Stomach (tissue), 8 donors: ENCODE measurements at regions not wholly inside any gene's neighbourhood (a gene's known extent, or its start where the extent isn't known, plus 50 kb on each side); places are given as distances from the start of the nearest gene placed in this dataset.

Experiments
- DNase-seq, 2 donors: peaks; one replicate each; pipeline versions ENCODE4 v3.0.0 to v3.0.0-alpha.2; 2013 to 2019
- H3K27ac ChIP-seq, 5 donors: fragments of 200-600 bp in 4 of 5; sonication (generic) in 4 of 5; one replicate each; pipeline ENCODE4 v1.5.1; 2013 to 2019; ENCODE audit warnings: mild to moderate bottlenecking in 1 of 5, moderate library complexity in 1 of 5
- H3K27me3 ChIP-seq, 3 donors: fragments of 200-600 bp; sonication (generic); one replicate each; pipeline ENCODE4 v1.5.1; 2017 to 2019; ENCODE audit warnings: mixed run types in 1 of 3
- H3K36me3 ChIP-seq, 4 donors: fragments of 200-600 bp; sonication (generic); 1 replicate in 3 of 4; 2 replicates in 1 of 4; pipeline ENCODE4 v1.5.1; 2016 to 2019
- H3K4me1 ChIP-seq, 4 donors: fragments of 200-600 bp; sonication (generic); one replicate each; pipeline ENCODE4 v1.5.1; 2016 to 2019
- H3K4me3 ChIP-seq, 4 donors: fragments of 200-600 bp; sonication (generic) in 3 of 4; one replicate each; pipeline ENCODE4 v1.5.1; 2016 to 2019; ENCODE audit warnings: mild to moderate bottlenecking in 1 of 4
- H3K9me3 ChIP-seq, 4 donors: fragments of 200-600 bp; sonication (generic); one replicate each; pipeline ENCODE4 v1.5.1; 2016 to 2019
- EP300 ChIP-seq: sonication (generic); formaldehyde crosslinking; IDR thresholded peaks from one replicate; pipeline ENCODE4 v1.6.1; 2017; ENCODE audit warnings: antibody characterized with exemption
- POLR2A ChIP-seq, 4 donors: fragments of 450-650 bp; IDR thresholded peaks; one replicate each; pipeline ENCODE4 v1.6.1; 2016; ENCODE audit warnings: antibody characterized with exemption in 4 of 4, control low read depth in 2 of 4, mild to moderate bottlenecking in 1 of 4, moderate library complexity in 1 of 4
- POLR2AphosphoS5 ChIP-seq, 3 donors: sonication (generic); formaldehyde crosslinking; IDR thresholded peaks; one replicate each; pipeline ENCODE4 v1.6.1; 2016; ENCODE audit warnings: antibody characterized with exemption in 3 of 3
- WGBS, 5 donors: extraction: QIAGEN DNeasy Blood & Tissue Kit in 3 of 5; methylation state at CpG; one replicate each; pipeline versions ENCODE4 v1.1.5 to v1.1.7; 2013 to 2018; 5-methylcytosine and 5-hydroxymethylcytosine counted together
- intact Hi-C: fragments of 100-400 bp; cut with DNase I; formaldehyde crosslinking; loops from one replicate; pipeline ENCODE4 v1.15.1; 2023; ENCODE audit warnings: low total_unique reads
- TF ChIP-seq, protein P1 (sequence below), 7 experiments: fragments of 450-650 bp in 4 of 7; fragments of 200-600 bp in 3 of 7; sonication (generic) in 3 of 7; IDR thresholded peaks; one replicate each; pipeline ENCODE4 v1.5.1; 2016 to 2019; ENCODE audit warnings: antibody characterized with exemption in 7 of 7, control low read depth in 2 of 7, mild to moderate bottlenecking in 1 of 7
- donor health status: healthy with polysubstance abuse.
- donor health status: Bipolar disorder and iron deficiency.
- donor health status: healthy.

DNA sequence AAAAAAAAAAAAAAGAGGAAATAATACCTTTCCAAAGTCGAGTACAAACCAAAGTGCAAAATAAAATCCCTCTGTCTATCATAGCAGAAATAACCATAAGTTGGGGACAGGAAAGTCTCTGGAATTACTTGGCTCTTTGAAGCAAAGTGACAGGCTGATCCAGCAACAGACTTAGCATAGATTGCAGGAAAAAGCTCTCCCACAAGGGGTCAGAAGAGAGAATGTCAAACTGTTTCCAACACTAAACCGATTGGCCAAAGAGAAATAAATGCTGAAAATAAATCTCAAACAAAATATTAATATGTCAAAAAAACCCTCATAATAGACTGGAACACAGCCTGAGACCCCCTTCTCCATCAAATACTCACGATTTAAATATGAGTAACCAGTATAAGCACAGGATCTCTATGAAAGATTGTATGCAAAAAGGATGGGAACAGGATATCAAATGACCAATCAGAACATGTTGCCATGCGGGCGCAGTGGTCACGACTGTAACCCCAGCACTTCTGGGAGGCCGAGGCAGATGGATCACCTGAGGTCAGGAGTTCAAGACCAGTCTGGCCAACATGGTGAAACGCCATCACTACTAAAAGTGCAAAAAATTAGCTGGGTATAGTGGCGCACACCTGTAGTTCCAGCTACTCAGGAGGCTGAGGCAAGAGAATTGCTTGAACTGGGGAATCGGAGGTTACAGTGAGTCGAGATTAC is 1000.7 kb upstream of the LRRN3 start:
- 81 to 85% (median 82%) methylated on average over 11 of the region's 11 CpGs for WGBS, 5 donors
- Histone ChIP-seq H3K36me3 (no peaks in the 10 kb centered on the region), H3K9me3 (no peaks in the 10 kb centered on the region), H3K27ac (no peak overlapping the region), H3K4me1 (no peaks in the 10 kb centered on the region), H3K27me3 (no peaks in the 10 kb centered on the region), H3K4me3 (no peak overlapping the region)
- peak in 1 of 2 donors; percentile 41 for DNase-seq
- intact Hi-C loops, result no loop called here
- TF ChIP-seq, protein P1, sequence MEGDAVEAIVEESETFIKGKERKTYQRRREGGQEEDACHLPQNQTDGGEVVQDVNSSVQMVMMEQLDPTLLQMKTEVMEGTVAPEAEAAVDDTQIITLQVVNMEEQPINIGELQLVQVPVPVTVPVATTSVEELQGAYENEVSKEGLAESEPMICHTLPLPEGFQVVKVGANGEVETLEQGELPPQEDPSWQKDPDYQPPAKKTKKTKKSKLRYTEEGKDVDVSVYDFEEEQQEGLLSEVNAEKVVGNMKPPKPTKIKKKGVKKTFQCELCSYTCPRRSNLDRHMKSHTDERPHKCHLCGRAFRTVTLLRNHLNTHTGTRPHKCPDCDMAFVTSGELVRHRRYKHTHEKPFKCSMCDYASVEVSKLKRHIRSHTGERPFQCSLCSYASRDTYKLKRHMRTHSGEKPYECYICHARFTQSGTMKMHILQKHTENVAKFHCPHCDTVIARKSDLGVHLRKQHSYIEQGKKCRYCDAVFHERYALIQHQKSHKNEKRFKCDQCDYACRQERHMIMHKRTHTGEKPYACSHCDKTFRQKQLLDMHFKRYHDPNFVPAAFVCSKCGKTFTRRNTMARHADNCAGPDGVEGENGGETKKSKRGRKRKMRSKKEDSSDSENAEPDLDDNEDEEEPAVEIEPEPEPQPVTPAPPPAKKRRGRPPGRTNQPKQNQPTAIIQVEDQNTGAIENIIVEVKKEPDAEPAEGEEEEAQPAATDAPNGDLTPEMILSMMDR (IDR thresholded peaks at IDR 0.05), result peak in 1 of 7 experiments; percentile 17
- TF ChIP-seq POLR2A (IDR thresholded peaks at IDR 0.05), result no peak

DNA sequence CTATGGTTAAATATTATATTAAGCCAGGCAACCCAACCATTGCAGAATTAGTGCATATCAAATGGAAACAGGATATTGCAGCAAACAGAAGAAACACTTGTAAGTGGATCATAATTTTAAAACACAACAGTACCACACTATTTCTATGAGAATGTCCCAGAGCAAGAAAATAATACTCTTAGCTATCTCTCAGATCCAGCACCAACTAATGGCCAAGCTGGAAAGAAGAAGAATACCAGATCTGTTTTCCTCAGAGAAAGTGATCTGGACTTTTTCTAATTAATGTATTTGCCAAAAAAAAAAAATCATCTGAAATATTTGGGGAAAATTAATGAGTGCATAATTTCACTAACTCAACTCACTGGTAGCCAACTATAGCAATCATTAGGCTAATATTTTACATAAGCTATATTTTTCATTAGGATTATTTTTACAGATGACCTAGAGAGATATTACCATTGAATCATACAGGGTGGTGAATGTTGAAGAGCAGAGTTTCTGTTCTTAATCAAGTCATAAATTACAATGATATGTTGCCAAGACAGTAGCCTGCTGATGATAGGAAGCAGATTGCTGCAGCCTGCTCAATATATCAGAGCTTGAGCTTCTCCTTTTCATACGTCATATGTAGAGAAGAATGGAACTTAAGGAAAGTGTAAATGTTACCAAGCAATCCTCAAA is 995.4 kb upstream of the LRRN3 start:
- Histone ChIP-seq H3K27me3 (no peaks in the 10 kb centered on the region), H3K4me1 (no peaks in the 10 kb centered on the region), H3K36me3 (no peaks in the 10 kb centered on the region), H3K27ac (no peak overlapping the region), H3K4me3 (no peak overlapping the region), H3K9me3 (peaks cover 0 to 8% (median 0%) of the 10 kb centered on the region in 4 donors)
- TF ChIP-seq, protein P1 (IDR thresholded peaks at IDR 0.05), result no peak
- no peak for TF ChIP-seq POLR2AphosphoS5 (IDR thresholded peaks at IDR 0.05)
- TF ChIP-seq POLR2A (IDR thresholded peaks at IDR 0.05), result no peak
- TF ChIP-seq EP300, result no peak
- WGBS, 5 donors, result 47 to 74% (median 67%) methylated on average over 1 of the region's 1 CpG
- DNase-seq, result peak in 1 of 2 donors; percentile 19
- intact Hi-C loops, result no loop called here

DNA sequence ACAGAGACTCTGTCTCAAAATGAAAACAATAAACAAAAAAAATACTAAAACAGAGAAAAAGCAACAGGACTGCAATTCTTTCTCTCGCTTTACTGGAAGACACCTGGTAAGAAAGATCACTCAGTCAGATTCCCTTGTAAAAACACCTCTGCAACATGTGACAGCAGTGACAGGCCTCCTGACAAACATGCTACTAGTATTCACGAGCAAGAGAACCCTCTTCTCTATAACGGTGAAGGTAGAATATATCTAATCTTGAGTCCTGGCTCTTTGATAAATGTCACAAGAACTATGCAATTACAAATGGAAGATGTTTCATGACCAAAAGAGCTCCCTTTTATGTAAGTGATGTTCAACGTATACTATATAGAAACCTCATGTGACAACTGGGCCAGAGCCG is 986.7 kb upstream of the LRRN3 start:
- no peak for DNase-seq
- 74 to 86% (median 80%) methylated on average over 5 of the region's 5 CpGs for WGBS, 5 donors
- H3K36me3 ChIP-seq, result no peaks in the 10 kb centered on the region
- H3K9me3 ChIP-seq, result peaks cover 0 to 6% (median 0%) of the 10 kb centered on the region in 4 donors
- H3K27ac ChIP-seq, result no peak overlapping the region
- no peaks in the 10 kb centered on the region for H3K4me1 ChIP-seq
- TF ChIP-seq, protein P1 (IDR thresholded peaks at IDR 0.05), result no peak
- TF ChIP-seq EP300, result no peak
- no peak for TF ChIP-seq POLR2A (IDR thresholded peaks at IDR 0.05)
- no peak for TF ChIP-seq POLR2AphosphoS5 (IDR thresholded peaks at IDR 0.05)
- no peaks in the 10 kb centered on the region for H3K27me3 ChIP-seq
- intact Hi-C loops, result no loop called here
- H3K4me3 ChIP-seq, result no peak overlapping the region

DNA sequence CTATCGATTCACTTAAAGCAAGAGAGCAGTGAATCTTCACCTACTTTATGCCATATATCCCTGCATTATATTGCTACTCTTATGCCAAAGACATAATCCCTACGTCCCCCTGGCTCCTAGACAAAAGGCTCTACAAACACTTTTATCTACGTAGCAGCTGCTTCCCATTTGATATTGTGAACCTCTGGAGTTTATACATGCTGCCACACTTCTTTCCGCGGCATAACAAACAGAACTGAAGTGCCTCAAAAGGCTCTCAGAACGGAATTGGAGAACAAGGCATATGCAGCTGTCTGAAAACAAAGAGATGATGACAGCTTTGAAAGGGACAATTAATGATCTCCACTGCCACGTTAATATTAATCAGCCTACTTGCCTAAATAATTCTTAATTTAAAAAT is 985.6 kb upstream of the LRRN3 start:
- Histone ChIP-seq H3K27me3 (no peaks in the 10 kb centered on the region), H3K4me3 (no peak overlapping the region), H3K36me3 (no peaks in the 10 kb centered on the region), H3K9me3 (peaks cover 0 to 6% (median 0%) of the 10 kb centered on the region in 4 donors), H3K4me1 (no peaks in the 10 kb centered on the region), H3K27ac (no peak overlapping the region)
- peak in 1 of 2 donors; percentile 20 for DNase-seq
- TF ChIP-seq POLR2AphosphoS5 (IDR thresholded peaks at IDR 0.05), result no peak
- no peak for TF ChIP-seq EP300
- TF ChIP-seq POLR2A (IDR thresholded peaks at IDR 0.05), result no peak
- TF ChIP-seq, protein P1 (IDR thresholded peaks at IDR 0.05), result no peak
- 28 to 38% (median 31%) methylated on average over 7 of the region's 7 CpGs for WGBS, 5 donors
- intact Hi-C loops, result no loop called here
